ENCODE measurements at regions not wholly inside any gene's neighbourhood (a gene's known extent, or its start where the extent isn't known, plus 50 kb on each side); places are given as distances from the start of the nearest gene placed in this dataset.

DNA sequence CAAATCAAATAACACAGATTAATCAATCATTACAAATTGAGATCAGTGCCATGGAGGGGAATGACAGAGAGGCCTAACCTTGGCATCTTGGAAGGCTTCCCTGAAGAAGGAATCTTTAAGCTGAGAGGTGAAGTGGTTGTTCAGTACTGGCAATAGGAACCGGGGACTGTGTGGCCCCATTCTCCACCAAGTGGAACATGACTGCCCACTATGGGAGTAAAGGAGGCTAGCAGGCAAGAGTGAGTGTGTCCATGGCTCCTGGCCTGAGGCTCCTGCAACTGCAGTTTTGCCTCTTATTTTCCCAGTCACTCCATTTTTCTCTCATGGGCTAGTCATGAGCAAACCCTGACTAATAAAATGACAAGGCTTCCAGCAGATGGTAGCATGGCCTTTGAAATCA is 112.2 kb upstream of the GJB5 start:
- TF ChIP-seq POLR2A (IDR thresholded peaks at IDR 0.05) (no peak), CTCF (IDR thresholded peaks at IDR 0.05) (no peak)
- Histone ChIP-seq H3K36me3 (replicated peaks in 1 of 2) (no peaks in the 10 kb centered on the region), H3K27ac (no peak overlapping the region), H3K9me3 (replicated peaks in 1 of 3) (no peaks in the 10 kb centered on the region), H3K4me3 (no peak overlapping the region), H3K4me1 (replicated peaks in 1 of 2) (no peaks in the 10 kb centered on the region), H3K27me3 (peaks cover 18% of the 10 kb centered on the region)
- intact Hi-C loops (cut with DNase I), result no loop called here
- WGBS, 4 donors, result 53 to 78% (median 62%) methylated on average over 1 of the region's 1 CpG; no CpG with 5 or more reads in 1 of the 4 donors
- DNase-seq, result no peak

GRCh38 chr1:34645109-34645688 is 109.6 kb upstream of the GJB5 start:
- no peaks in the 10 kb centered on the region for H3K4me1 ChIP-seq (replicated peaks in 1 of 2)
- H3K9me3 ChIP-seq (replicated peaks in 1 of 3), result no peaks in the 10 kb centered on the region
- TF ChIP-seq CTCF (IDR thresholded peaks at IDR 0.05) (no peak), POLR2A (IDR thresholded peaks at IDR 0.05) (no peak)
- no peaks in the 10 kb centered on the region for H3K36me3 ChIP-seq (replicated peaks in 1 of 2)
- WGBS, 4 donors, result 22 to 33% (median 26%) methylated on average over 3 to 7 of the region's 7 CpGs
- intact Hi-C loops (cut with DNase I), result no loop called here
- no peak for DNase-seq
- H3K27ac ChIP-seq, result no peak overlapping the region
- H3K4me3 ChIP-seq, result no peak overlapping the region
- peaks cover 29% of the 10 kb centered on the region for H3K27me3 ChIP-seq

DNA sequence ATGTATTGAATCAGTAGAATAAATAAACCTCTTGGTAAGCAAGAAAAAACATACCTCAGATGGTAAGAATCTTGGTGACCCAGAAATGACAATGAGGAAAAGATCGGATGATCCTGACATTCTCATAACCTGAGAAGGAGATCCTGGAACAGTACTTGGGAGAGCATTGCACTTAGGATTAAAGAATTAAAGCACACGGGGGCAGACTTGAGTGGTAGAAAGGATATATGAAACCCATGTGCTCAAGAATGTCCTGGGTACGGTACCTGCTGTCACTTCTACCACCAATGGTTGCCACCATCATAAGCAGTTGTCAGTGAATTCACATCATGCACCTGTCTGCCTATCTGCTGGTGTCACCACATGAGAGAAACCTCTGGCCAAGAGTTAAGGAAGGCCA is 108.9 kb upstream of the GJB5 start:
- intact Hi-C loops (cut with DNase I), result no loop called here
- 43 to 62% (median 52%) methylated on average over 3 of the region's 3 CpGs for WGBS, 4 donors
- TF ChIP-seq CTCF (IDR thresholded peaks at IDR 0.05), result no peak
- TF ChIP-seq POLR2A (IDR thresholded peaks at IDR 0.05), result no peak

DNA sequence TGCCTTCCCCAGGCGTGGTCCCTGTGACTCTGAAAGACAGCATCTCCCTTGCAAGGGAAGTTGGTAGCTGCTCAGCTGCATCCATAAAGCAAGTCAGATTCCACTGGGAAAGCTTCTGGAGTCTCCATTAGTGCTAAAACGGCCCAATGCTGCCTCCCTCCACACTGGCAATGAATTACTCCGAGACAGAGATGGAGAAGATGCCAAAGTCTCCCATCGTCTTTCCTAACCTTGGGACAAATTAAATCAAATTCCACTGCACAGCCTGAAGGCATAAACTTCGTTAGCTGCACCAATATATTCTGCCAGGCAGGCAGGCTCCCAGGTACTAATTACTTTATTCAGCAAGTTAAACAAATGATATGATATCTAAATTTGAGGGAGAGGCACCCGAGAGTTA is 106.3 kb upstream of the GJB5 start:
- Histone ChIP-seq H3K4me1 (replicated peaks in 1 of 2) (no peaks in the 10 kb centered on the region), H3K9me3 (replicated peaks in 1 of 3) (no peaks in the 10 kb centered on the region), H3K4me3 (no peak overlapping the region), H3K27me3 (peaks cover 33% of the 10 kb centered on the region), H3K36me3 (replicated peaks in 1 of 2) (no peaks in the 10 kb centered on the region), H3K27ac (no peak overlapping the region)
- DNase-seq, result no peak
- no peak for TF ChIP-seq CTCF (IDR thresholded peaks at IDR 0.05)
- TF ChIP-seq POLR2A (IDR thresholded peaks at IDR 0.05), result no peak
- intact Hi-C loops (cut with DNase I), result no loop called here
- 41 to 53% (median 48%) methylated on average over 4 to 6 of the region's 6 CpGs for WGBS, 4 donors

More for the DNA sequence above, 108.9 kb upstream of the GJB5 start:
- Histone ChIP-seq H3K4me3 (no peak overlapping the region), H3K4me1 (replicated peaks in 1 of 2) (no peaks in the 10 kb centered on the region), H3K36me3 (replicated peaks in 1 of 2) (no peaks in the 10 kb centered on the region), H3K27me3 (peaks cover 29% of the 10 kb centered on the region), H3K9me3 (replicated peaks in 1 of 3) (no peaks in the 10 kb centered on the region), H3K27ac (no peak overlapping the region)
- DNase-seq, result no peak

Data from adrenal gland (tissue), 9 donors.